ENCODE measurements at regions not wholly inside any gene's neighbourhood (a gene's known extent, or its start where the extent isn't known, plus 50 kb on each side); places are given as distances from the start of the nearest gene placed in this dataset.

GRCh38 chr11:87917111-87917510, 258.1 kb downstream of the RAB38 start:
- Histone ChIP-seq H3K4me1 (no peaks in the 10 kb centered on the region), H3K9me3 (no peaks in the 10 kb centered on the region), H3K27me3 (no peaks in the 10 kb centered on the region), H3K4me3 (no peak overlapping the region), H3K36me3 (no peaks in the 10 kb centered on the region), H3K27ac (no peak overlapping the region)
- in situ Hi-C loops (cut with MboI; ENCODE audit: low sequenced_read_pairs in 4 of 4) (no loop called here), intact Hi-C loops (cut with DNase I; ENCODE audit: low total_unique reads) (no loop called here)
- TF ChIP-seq POLR2A (IDR thresholded peaks at IDR 0.05) (no peak), CTCF (IDR thresholded peaks at IDR 0.05 in 4 of 5, conservative IDR thresholded peaks at IDR 0.05 in 1 of 5) (no peak)
- ATAC-seq (no peak), DNase-seq (no peak)

- no peak for ATAC-seq
- Histone ChIP-seq H3K27me3 (no peaks in the 10 kb centered on the region), H3K4me1 (no peaks in the 10 kb centered on the region), H3K27ac (no peak overlapping the region), H3K9me3 (no peaks in the 10 kb centered on the region), H3K4me3 (no peak overlapping the region), H3K36me3 (no peaks in the 10 kb centered on the region)
- no peak for DNase-seq
- no peak for TF ChIP-seq CTCF (IDR thresholded peaks at IDR 0.05 in 4 of 5, conservative IDR thresholded peaks at IDR 0.05 in 1 of 5)
- no peak for TF ChIP-seq POLR2A (IDR thresholded peaks at IDR 0.05)
- in situ Hi-C loops (cut with MboI; ENCODE audit: low sequenced_read_pairs in 4 of 4) (no loop called here), intact Hi-C loops (cut with DNase I; ENCODE audit: low total_unique reads) (no loop called here)
Measured at GRCh38 chr11:87909178-87909577, 266.1 kb downstream of the RAB38 start.

GRCh38 chr11:87908086-87908485, 267.2 kb downstream of the RAB38 start:
- Histone ChIP-seq H3K27me3 (no peaks in the 10 kb centered on the region), H3K4me1 (no peaks in the 10 kb centered on the region), H3K9me3 (no peaks in the 10 kb centered on the region), H3K27ac (no peak overlapping the region), H3K4me3 (no peak overlapping the region), H3K36me3 (no peaks in the 10 kb centered on the region)
- in situ Hi-C loops (cut with MboI; ENCODE audit: low sequenced_read_pairs in 4 of 4) (no loop called here), intact Hi-C loops (cut with DNase I; ENCODE audit: low total_unique reads) (no loop called here)
- DNase-seq: no peak
- no peak for ATAC-seq
- TF ChIP-seq CTCF (IDR thresholded peaks at IDR 0.05 in 4 of 5, conservative IDR thresholded peaks at IDR 0.05 in 1 of 5) (no peak), POLR2A (IDR thresholded peaks at IDR 0.05) (no peak)

GRCh38 chr11:87903345-87903744, 271.9 kb downstream of the RAB38 start:
- Histone ChIP-seq H3K36me3 (no peaks in the 10 kb centered on the region), H3K9me3 (no peaks in the 10 kb centered on the region), H3K4me1 (no peaks in the 10 kb centered on the region), H3K27me3 (no peaks in the 10 kb centered on the region), H3K4me3 (no peak overlapping the region), H3K27ac (no peak overlapping the region)
- in situ Hi-C loops (cut with MboI; ENCODE audit: low sequenced_read_pairs in 4 of 4) (no loop called here), intact Hi-C loops (cut with DNase I; ENCODE audit: low total_unique reads) (no loop called here)
- no peak for TF ChIP-seq CTCF (IDR thresholded peaks at IDR 0.05 in 4 of 5, conservative IDR thresholded peaks at IDR 0.05 in 1 of 5)
- no peak for TF ChIP-seq POLR2A (IDR thresholded peaks at IDR 0.05)
- DNase-seq: no peak
- ATAC-seq: no peak

GRCh38 chr11:87901341-87901740, 273.9 kb downstream of the RAB38 start:
- H3K4me3 ChIP-seq: no peak overlapping the region
- H3K36me3 ChIP-seq: no peaks in the 10 kb centered on the region
- TF ChIP-seq CTCF (IDR thresholded peaks at IDR 0.05 in 4 of 5, conservative IDR thresholded peaks at IDR 0.05 in 1 of 5) (no peak), POLR2A (IDR thresholded peaks at IDR 0.05) (no peak)
- H3K9me3 ChIP-seq: no peaks in the 10 kb centered on the region
- in situ Hi-C loops (cut with MboI; ENCODE audit: low sequenced_read_pairs in 4 of 4) (no loop called here), intact Hi-C loops (cut with DNase I; ENCODE audit: low total_unique reads) (no loop called here)
- H3K27ac ChIP-seq: no peak overlapping the region
- no peaks in the 10 kb centered on the region for H3K27me3 ChIP-seq
- DNase-seq (no peak), ATAC-seq (no peak)
- no peaks in the 10 kb centered on the region for H3K4me1 ChIP-seq
